ENCODE measurements at regions not wholly inside any gene's neighbourhood (a gene's known extent, or its start where the extent isn't known, plus 50 kb on each side); places are given as distances from the start of the nearest gene placed in this dataset.
"Not testable (repeated sequence)": the region's sequence is repeated elsewhere in the genome, so short reads cannot be mapped to it uniquely, and the experiment has no call there.

GRCh38 chr4:38442073-38442788, 221.8 kb upstream of the KLF3 start:
- DNase-seq, result no peak

- no peak for DNase-seq
Observed at GRCh38 chr4:38449506-38450174, 214.4 kb upstream of the KLF3 start.

GRCh38 chr4:38452009-38452408, 212.0 kb upstream of the KLF3 start:
- DNase-seq, result peak; percentile 47

GRCh38 chr4:38452542-38452941, 211.5 kb upstream of the KLF3 start:
- no peak for DNase-seq

- DNase-seq, result peak; percentile 15
Observed at GRCh38 chr4:38453253-38453881, 210.6 kb upstream of the KLF3 start.

- no peak for DNase-seq
Observed at GRCh38 chr4:38454284-38454683, 209.7 kb upstream of the KLF3 start.

- peak; percentile 60 for DNase-seq
Observed at GRCh38 chr4:38455092-38455862, 208.7 kb upstream of the KLF3 start.

GRCh38 chr4:38456096-38456495, 207.9 kb upstream of the KLF3 start:
- DNase-seq, result no peak

GRCh38 chr4:38461342-38461741, 202.7 kb upstream of the KLF3 start:
- no peak for DNase-seq

- DNase-seq, result no peak
Observed at GRCh38 chr4:38462367-38463055, 201.5 kb upstream of the KLF3 start.

- no peak for DNase-seq
Observed at GRCh38 chr4:38463268-38463958, 200.6 kb upstream of the KLF3 start.

GRCh38 chr4:38464328-38464727, 199.7 kb upstream of the KLF3 start:
- DNase-seq, result no peak

- DNase-seq, result no peak
Observed at GRCh38 chr4:38466401-38466800, 197.6 kb upstream of the KLF3 start.

GRCh38 chr4:38467296-38467695, 196.7 kb upstream of the KLF3 start:
- no peak for DNase-seq

GRCh38 chr4:38468339-38468866, 195.6 kb upstream of the KLF3 start:
- no peak for DNase-seq

- no peak for DNase-seq
Observed at GRCh38 chr4:38469410-38469809, 194.6 kb upstream of the KLF3 start.

- DNase-seq, result no peak
Observed at GRCh38 chr4:38470735-38471262, 193.2 kb upstream of the KLF3 start.

GRCh38 chr4:38482696-38483095, 181.3 kb upstream of the KLF3 start:
- no peak for DNase-seq

- DNase-seq, result not testable (repeated sequence)
Observed at GRCh38 chr4:38483628-38484027, 180.4 kb upstream of the KLF3 start.

GRCh38 chr4:38489011-38489861, 174.8 kb upstream of the KLF3 start:
- DNase-seq, result no peak
